Neuronal stem cell (in vitro differentiated cells): ENCODE measurements at regions not wholly inside any gene's neighbourhood (a gene's known extent, or its start where the extent isn't known, plus 50 kb on each side); places are given as distances from the start of the nearest gene placed in this dataset.

Source experiments
- DNase-seq: peaks from one replicate; pipeline ENCODE4 v3.0.0-alpha.2; 2013; ENCODE audit warnings: low spot score
- H2AFZ ChIP-seq: one replicate; pipeline ENCODE4 v1.6.1; 2013; ENCODE audit warnings: mild to moderate bottlenecking, low read length, inconsistent platforms
- H2AK5ac ChIP-seq: 2 replicates; pipeline ENCODE4 v1.6.1; 2013; ENCODE audit warnings: low read depth, mild to moderate bottlenecking, inconsistent platforms, low read length, moderate library complexity, mixed read lengths
- H2BK120ac ChIP-seq: 2 replicates; pipeline ENCODE4 v1.6.1; 2013; ENCODE audit warnings: low read depth, mild to moderate bottlenecking, inconsistent platforms, low read length, moderate library complexity, mixed read lengths
- H2BK12ac ChIP-seq: one replicate; pipeline ENCODE4 v1.6.1; 2013; ENCODE audit warnings: low read length, inconsistent platforms
- H2BK15ac ChIP-seq: 2 replicates; pipeline ENCODE4 v1.6.1; 2013; ENCODE audit warnings: mild to moderate bottlenecking, low read length, inconsistent platforms, mixed read lengths
- H2BK5ac ChIP-seq: one replicate; pipeline ENCODE4 v1.6.1; 2013; ENCODE audit warnings: inconsistent platforms, mild to moderate bottlenecking, low read length, moderate library complexity
- H3K14ac ChIP-seq: one replicate; pipeline ENCODE4 v1.6.1; 2013; ENCODE audit warnings: low read length, inconsistent platforms
- H3K18ac ChIP-seq: 2 replicates; pipeline ENCODE4 v1.6.1; 2013; ENCODE audit warnings: low read length, inconsistent platforms
- H3K23ac ChIP-seq: 2 replicates; pipeline ENCODE4 v1.6.1; 2013; ENCODE audit warnings: low read depth, mild to moderate bottlenecking, mixed read lengths, low read length, inconsistent platforms; ENCODE audit not compliant: poor library complexity
- H3K27ac ChIP-seq: replicated peaks from 3 replicates; pipeline ENCODE4 v1.5.1; 2013; ENCODE audit warnings: low read length, inconsistent platforms
- H3K27me3 ChIP-seq, 3 experiments: 2 replicates each; pipeline ENCODE4 v1.6.1; 2013; ENCODE audit warnings: low read length in 3 of 3, mild to moderate bottlenecking in 2 of 3, inconsistent platforms in 1 of 3, low read depth in 1 of 3, mixed read lengths in 1 of 3, moderate library complexity in 1 of 3; ENCODE audit not compliant: control insufficient read depth in 3 of 3, insufficient read depth in 3 of 3
- H3K36me3 ChIP-seq, 2 donors: replicated peaks in 1 of 2; 2 replicates each; pipeline ENCODE4 v1.6.1; 2013; ENCODE audit warnings: low read length in 2 of 2; ENCODE audit not compliant: control insufficient read depth in 2 of 2, insufficient read depth in 2 of 2
- H3K4ac ChIP-seq: 2 replicates; pipeline ENCODE4 v1.6.1; 2013; ENCODE audit warnings: inconsistent platforms, mild to moderate bottlenecking, low read length, moderate library complexity
- H3K4me1 ChIP-seq, 2 donors: 1 replicate in 1 of 2; 2 replicates in 1 of 2; pipeline ENCODE4 v1.6.1; 2013; ENCODE audit warnings: low read length in 2 of 2, low read depth in 1 of 2; ENCODE audit not compliant: control insufficient read depth in 2 of 2, insufficient read depth in 1 of 2
- H3K4me2 ChIP-seq: one replicate; pipeline ENCODE4 v1.6.1; 2013; ENCODE audit warnings: mild to moderate bottlenecking, low read length, inconsistent platforms; ENCODE audit not compliant: insufficient read depth, poor library complexity, severe bottlenecking
- H3K4me3 ChIP-seq, 2 donors: 2 replicates each; pipeline ENCODE4 v1.5.1; 2013; ENCODE audit warnings: low read length in 2 of 2, mild to moderate bottlenecking in 2 of 2, inconsistent platforms in 1 of 2, moderate library complexity in 1 of 2
- H3K79me1 ChIP-seq: one replicate; pipeline ENCODE4 v1.6.1; 2013; ENCODE audit warnings: low read depth, mild to moderate bottlenecking, inconsistent platforms, low read length, moderate library complexity
- H3K9ac ChIP-seq: one replicate; pipeline ENCODE4 v1.6.1; 2013; ENCODE audit warnings: mild to moderate bottlenecking, low read depth, low read length, inconsistent platforms; ENCODE audit not compliant: poor library complexity
- H3K9me3 ChIP-seq, 2 donors: replicated peaks in 1 of 2; 2 replicates each; pipeline versions ENCODE3 to v1.6.1; 2013; ENCODE audit warnings: low read length in 2 of 2, mild to moderate bottlenecking in 2 of 2, inconsistent platforms in 1 of 2, low read depth in 1 of 2, mixed read lengths in 1 of 2, moderate library complexity in 1 of 2; ENCODE audit not compliant: control insufficient read depth in 2 of 2, insufficient read depth in 1 of 2
- H4K8ac ChIP-seq: one replicate; pipeline ENCODE4 v1.6.1; 2013; ENCODE audit warnings: low read depth, mild to moderate bottlenecking, inconsistent platforms, low read length, moderate library complexity
- H4K91ac ChIP-seq: one replicate; pipeline ENCODE4 v1.6.1; 2013; ENCODE audit warnings: low read length, low read depth, mild to moderate bottlenecking, inconsistent platforms; ENCODE audit not compliant: poor library complexity
- WGBS, 2 donors: extraction: QIAGEN DNeasy Blood & Tissue Kit; methylation state at CpG; one replicate each; pipeline ENCODE4 v1.1.7; 2013; ENCODE audit warnings: missing lambda C conversion rate in 2 of 2, mixed read lengths in 1 of 2; ENCODE audit not compliant: insufficient read length in 2 of 2, insufficient replicate concordance in 1 of 2; ENCODE audit errors: extremely low coverage in 2 of 2; 5-methylcytosine and 5-hydroxymethylcytosine counted together

DNA sequence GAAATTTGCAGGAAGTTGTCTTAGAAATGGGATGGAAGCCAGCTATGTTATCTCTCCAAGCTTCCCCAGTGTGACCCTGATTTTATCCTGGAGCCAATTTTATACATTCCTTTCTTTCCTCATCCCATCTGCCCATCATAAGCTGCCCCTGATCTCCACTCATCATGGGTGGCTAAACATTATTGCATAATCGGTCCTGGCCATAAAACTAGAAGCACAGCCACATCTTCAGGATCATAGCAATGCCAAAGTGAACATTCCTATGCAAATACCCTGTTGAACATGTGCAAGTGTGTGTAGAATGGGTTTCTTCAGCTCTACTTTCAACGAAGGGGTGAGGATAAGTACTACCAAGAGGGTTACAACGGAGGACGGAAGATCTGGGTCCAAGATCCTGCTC lies 50.6 kb upstream of the COG2 start:
- Histone ChIP-seq H3K14ac (peak overlapping the region; percentile 10), H3K9me3 (peaks cover 0 to 4% of the 10 kb centered on the region in 2 donors), H2AFZ (no peak overlapping the region), H4K8ac (no peak overlapping the region), H2BK5ac (no peak overlapping the region), H3K9ac (no peak overlapping the region), H3K79me1 (no peaks in the 10 kb centered on the region), H3K4me2 (no peak overlapping the region), H2BK120ac (no peak overlapping the region), H3K36me3 (no peaks in the 10 kb centered on the region), H3K4me1 (no peaks in the 10 kb centered on the region), H4K91ac (no peak overlapping the region), H3K4ac (no peak overlapping the region), H2BK15ac (no peak overlapping the region), H3K18ac (no peak overlapping the region), H2BK12ac (no peak overlapping the region), H2AK5ac (no peak overlapping the region), H3K27me3 (peaks cover 0 to 3% (median 0%) of the 10 kb centered on the region in 3 experiments), H3K27ac (no peak overlapping the region), H3K4me3 (no peak overlapping the region), H3K23ac (no peak overlapping the region)
- WGBS, 2 donors: no CpG with 5 or more reads among the region's 4 CpGs
- no peak for DNase-seq

DNA sequence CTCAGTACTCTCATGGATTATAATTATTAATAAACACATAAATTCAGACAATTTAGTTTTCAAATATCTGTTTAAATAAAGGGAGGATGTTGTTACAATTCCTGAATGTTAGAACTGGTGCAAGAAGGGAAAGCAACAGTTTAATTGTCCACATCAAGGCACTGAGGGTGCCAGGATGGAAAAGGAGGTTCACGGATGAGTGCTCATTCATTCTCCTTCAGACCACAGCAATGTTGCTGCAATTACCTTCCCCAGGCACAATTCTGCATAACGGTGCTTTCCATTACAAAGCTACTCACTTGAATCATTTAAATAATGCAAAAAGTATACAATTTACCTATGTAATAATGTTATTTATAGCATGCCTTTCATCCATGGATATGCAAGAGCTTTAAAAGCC lies 52.3 kb upstream of the COG2 start:
- no peak overlapping the region for H2BK15ac ChIP-seq
- H2BK120ac ChIP-seq: no peak overlapping the region
- H3K4me1 ChIP-seq: no peaks in the 10 kb centered on the region
- WGBS, 2 donors: no CpG with 5 or more reads among the region's 2 CpGs
- no peak overlapping the region for H3K27ac ChIP-seq
- H2AFZ ChIP-seq: no peak overlapping the region
- no peak overlapping the region for H4K8ac ChIP-seq
- peaks cover 0 to 3% (median 0%) of the 10 kb centered on the region in 3 experiments for H3K27me3 ChIP-seq
- no peaks in the 10 kb centered on the region for H3K79me1 ChIP-seq
- H3K9ac ChIP-seq: no peak overlapping the region
- H3K36me3 ChIP-seq: no peaks in the 10 kb centered on the region
- H3K18ac ChIP-seq: no peak overlapping the region
- H2BK12ac ChIP-seq: no peak overlapping the region
- H3K14ac ChIP-seq: no peak overlapping the region
- no peak overlapping the region for H3K23ac ChIP-seq
- H3K4ac ChIP-seq: no peak overlapping the region
- DNase-seq: no peak
- no peak overlapping the region for H3K4me3 ChIP-seq
- no peak overlapping the region for H3K4me2 ChIP-seq
- peaks cover 0 to 7% of the 10 kb centered on the region in 2 donors for H3K9me3 ChIP-seq
- no peak overlapping the region for H2AK5ac ChIP-seq
- H4K91ac ChIP-seq: no peak overlapping the region
- no peak overlapping the region for H2BK5ac ChIP-seq

DNA sequence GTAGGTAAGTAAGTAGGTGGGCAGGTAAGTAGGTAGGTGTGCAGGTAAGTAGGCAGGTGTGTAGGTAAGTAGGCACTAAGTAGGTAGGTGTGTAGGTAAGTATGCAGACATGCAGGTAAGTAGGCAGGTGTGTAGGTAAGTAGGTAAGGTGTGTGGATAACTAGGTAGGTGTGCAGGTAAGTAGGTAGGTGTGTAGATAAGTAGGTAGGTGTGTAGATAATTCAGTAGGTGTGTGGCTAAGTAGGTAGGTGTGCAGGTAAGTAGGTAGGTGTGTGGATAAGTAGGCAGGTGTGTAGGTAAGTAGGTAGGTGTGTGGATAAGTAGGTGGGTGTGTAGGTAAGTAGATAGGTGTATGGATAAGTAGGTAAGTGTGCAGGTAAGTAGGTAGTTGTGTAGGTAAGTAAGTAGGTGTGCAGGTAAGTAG lies 53.9 kb upstream of the COG2 start:
- H4K91ac ChIP-seq: no peak overlapping the region
- H2AFZ ChIP-seq: no peak overlapping the region
- no peak overlapping the region for H4K8ac ChIP-seq
- H3K79me1 ChIP-seq: no peaks in the 10 kb centered on the region
- no peaks in the 10 kb centered on the region for H3K36me3 ChIP-seq
- H3K23ac ChIP-seq: no peak overlapping the region
- no peak overlapping the region for H3K27ac ChIP-seq
- H3K4ac ChIP-seq: no peak overlapping the region
- no peak overlapping the region for H3K4me2 ChIP-seq
- peaks cover 0 to 7% of the 10 kb centered on the region in 2 donors for H3K9me3 ChIP-seq
- peak overlapping the region in 1 of 2 donors; percentile 71 for H3K4me3 ChIP-seq
- H2BK120ac ChIP-seq: no peak overlapping the region
- DNase-seq: no peak
- H2AK5ac ChIP-seq: no peak overlapping the region
- H3K27me3 ChIP-seq: peaks cover 0 to 3% (median 0%) of the 10 kb centered on the region in 3 experiments
- H3K18ac ChIP-seq: no peak overlapping the region
- peak overlapping the region; percentile 33 for H2BK12ac ChIP-seq
- no peak overlapping the region for H2BK5ac ChIP-seq
- no peak overlapping the region for H3K9ac ChIP-seq
- no peak overlapping the region for H3K14ac ChIP-seq
- no peaks in the 10 kb centered on the region for H3K4me1 ChIP-seq
- H2BK15ac ChIP-seq: no peak overlapping the region

DNA sequence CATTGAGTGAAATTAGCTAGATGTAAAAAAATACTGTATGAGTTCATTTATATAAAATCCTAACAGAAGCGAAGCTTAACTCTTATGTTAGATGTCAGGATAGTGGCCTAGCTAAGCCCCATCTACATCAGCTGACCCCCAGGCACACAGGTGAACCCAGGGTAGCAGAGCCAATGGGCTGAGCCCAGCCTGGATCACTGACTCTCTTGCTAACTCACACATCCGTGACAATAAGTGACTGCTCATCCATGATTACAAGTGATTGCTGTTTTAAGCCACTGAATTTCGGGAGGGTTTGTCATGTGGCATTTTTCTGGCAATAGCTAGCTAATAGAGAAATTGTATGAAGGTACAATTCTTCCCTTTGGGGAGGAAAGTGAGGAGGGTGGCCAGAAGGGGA lies 55.2 kb upstream of the COG2 start:
- no peak overlapping the region for H2BK12ac ChIP-seq
- no peak overlapping the region for H3K4me2 ChIP-seq

More for the DNA sequence above, 55.2 kb upstream of the COG2 start:
- H3K23ac ChIP-seq: no peak overlapping the region
- H4K8ac ChIP-seq: no peak overlapping the region
- no peak overlapping the region for H4K91ac ChIP-seq
- H3K4me3 ChIP-seq: no peak overlapping the region
- H3K27me3 ChIP-seq: peaks cover 0 to 6% (median 0%) of the 10 kb centered on the region in 3 experiments
- no peak overlapping the region for H2AFZ ChIP-seq
- H3K9me3 ChIP-seq: peaks cover 0 to 7% of the 10 kb centered on the region in 2 donors
- no peak overlapping the region for H3K27ac ChIP-seq
- no peaks in the 10 kb centered on the region for H3K36me3 ChIP-seq
- no peak overlapping the region for H3K4ac ChIP-seq
- no peak overlapping the region for H3K18ac ChIP-seq
- no peaks in the 10 kb centered on the region for H3K79me1 ChIP-seq
- H2BK15ac ChIP-seq: no peak overlapping the region
- H2BK5ac ChIP-seq: no peak overlapping the region
- no CpG with 5 or more reads among the region's 3 CpGs for WGBS, 2 donors
- H3K4me1 ChIP-seq: no peaks in the 10 kb centered on the region
- no peak overlapping the region for H2BK120ac ChIP-seq
- no peak for DNase-seq
- H3K14ac ChIP-seq: no peak overlapping the region
- no peak overlapping the region for H3K9ac ChIP-seq
- H2AK5ac ChIP-seq: no peak overlapping the region
